Endothelial cell of umbilical vein (primary cell): ENCODE measurements at regions not wholly inside any gene's neighbourhood (a gene's known extent, or its start where the extent isn't known, plus 50 kb on each side); places are given as distances from the start of the nearest gene placed in this dataset.

ENCODE experiments used
- BruUV-seq: library from RNA; stranded (reverse); fragments of 400-500 nt; replicated peaks from 2 replicates; lab custom pipeline; 2021; lab: Mats Ljungman, UMichigan
- CTCF ChIA-PET: fragments of 300-600, 350-600 bp; sonication (Branson Sonifier 250); formaldehyde crosslinking; loops from one replicate; lab custom pipeline; 2021; ENCODE audit warnings: antibody characterized with exemption, inconsistent platforms; lab: Charles Lee
- POLR2A ChIA-PET: fragments of 300-600, 350-600 bp; sonication (Branson Sonifier 250); formaldehyde crosslinking; loops from one replicate; lab custom pipeline; 2021; ENCODE audit warnings: antibody characterized with exemption, inconsistent platforms; lab: Charles Lee
- DNase-seq: peaks from one replicate; pipeline ENCODE4 v3.0.0-alpha.2; 2011; ENCODE audit warnings: low read depth, low spot score
- FAIRE-seq: peaks from 2 replicates; lab custom pipeline; 2011; peaks lifted over from hg19 to GRCh38; lab: Jason Lieb, UNC
- H2AFZ ChIP-seq: 2 replicates; pipeline ENCODE4 v1.6.0; 2012; ENCODE audit warnings: low read depth, low read length, control low read depth, inconsistent platforms
- H3K27ac ChIP-seq: 2 replicates; pipeline ENCODE4 v1.5.1; 2011; ENCODE audit warnings: low read depth, mild to moderate bottlenecking, control low read depth, low read length, moderate library complexity; ENCODE audit not compliant: insufficient read depth
- H3K27me3 ChIP-seq, 2 experiments: 2 replicates each; pipeline versions ENCODE4 v1.6.0 to v1.6.1; 2011; ENCODE audit warnings: low read length in 2 of 2, mixed read lengths in 1 of 2; ENCODE audit not compliant: control insufficient read depth in 2 of 2, insufficient read depth in 2 of 2
- H3K36me3 ChIP-seq, 2 experiments: 2 replicates in 1 of 2; 3 replicates in 1 of 2; pipeline ENCODE4 v1.5.1; 2011; ENCODE audit warnings: low read length in 2 of 2, mild to moderate bottlenecking in 1 of 2, moderate library complexity in 1 of 2; ENCODE audit not compliant: control insufficient read depth in 2 of 2, insufficient read depth in 2 of 2; ENCODE audit errors: extremely low read depth in 1 of 2
- H3K4me1 ChIP-seq: 3 replicates; pipeline ENCODE4 v1.5.1; 2011; ENCODE audit warnings: mild to moderate bottlenecking, low read length; ENCODE audit not compliant: control insufficient read depth, insufficient read depth; ENCODE audit errors: extremely low read depth
- H3K4me2 ChIP-seq: 2 replicates; pipeline ENCODE4 v1.6.1; 2011; ENCODE audit warnings: low read length, control low read depth, mixed read lengths; ENCODE audit not compliant: insufficient read depth
- H3K4me3 ChIP-seq, 3 experiments: fragments of 200-600 bp in 1 of 3; sonication (generic), shearing (Covaris generic) in 1 of 3; replicated peaks in 1 of 3; 2 replicates each; pipeline ENCODE4 v1.5.1; 2011 to 2016; ENCODE audit warnings: control low read depth in 3 of 3, low read length in 3 of 3, mild to moderate bottlenecking in 2 of 3, inconsistent platforms in 1 of 3, low read depth in 1 of 3, moderate library complexity in 1 of 3; ENCODE audit not compliant: insufficient read depth in 1 of 3
- H3K79me2 ChIP-seq: 2 replicates; pipeline ENCODE4 v1.6.0; 2012; ENCODE audit warnings: low read length, inconsistent platforms; ENCODE audit not compliant: control insufficient read depth, insufficient read depth
- H3K9ac ChIP-seq: replicated peaks from 2 replicates; pipeline ENCODE3; 2011; ENCODE audit warnings: low read length, control low read depth; ENCODE audit not compliant: insufficient read depth; ENCODE audit errors: extremely low read depth
- H3K9me1 ChIP-seq: replicated peaks from 3 replicates; pipeline ENCODE4 v1.6.0; 2011; ENCODE audit warnings: mild to moderate bottlenecking, low read length; ENCODE audit not compliant: control insufficient read depth, insufficient read depth; ENCODE audit errors: extremely low read depth
- H3K9me3 ChIP-seq: replicated peaks from 2 replicates; pipeline ENCODE4 v1.5.1; 2012; ENCODE audit warnings: low read length, inconsistent platforms; ENCODE audit not compliant: control insufficient read depth, insufficient read depth
- H4K20me1 ChIP-seq: replicated peaks from 2 replicates; pipeline ENCODE3; 2011; ENCODE audit warnings: mild to moderate bottlenecking, low read length; ENCODE audit not compliant: control insufficient read depth, insufficient read depth; ENCODE audit errors: extremely low read depth
- EZH2 ChIP-seq: IDR thresholded peaks from 2 replicates; pipeline ENCODE4 v1.6.1; 2012; ENCODE audit warnings: borderline replicate concordance, low read depth, mild to moderate bottlenecking, moderate library complexity, low read length, inconsistent platforms; ENCODE audit not compliant: severe bottlenecking
- FOS ChIP-seq: IDR thresholded peaks from 2 replicates; pipeline ENCODE4 v1.6.1; 2011; ENCODE audit warnings: mild to moderate bottlenecking, low read length, moderate library complexity, borderline replicate concordance; ENCODE audit not compliant: insufficient read depth
- GATA2 ChIP-seq: IDR thresholded peaks from 2 replicates; pipeline ENCODE4 v1.7.0; 2011; ENCODE audit warnings: low read depth, mild to moderate bottlenecking, moderate library complexity, mixed read lengths, low read length; ENCODE audit not compliant: insufficient read length, insufficient read depth
- JUN ChIP-seq: IDR thresholded peaks from 2 replicates; pipeline ENCODE4 v1.6.1; 2011; ENCODE audit warnings: borderline replicate concordance, low read depth; ENCODE audit not compliant: insufficient read length, insufficient read depth
- MYC ChIP-seq: IDR thresholded peaks from one replicate; pipeline ENCODE4 v1.6.1; 2011; ENCODE audit warnings: mild to moderate bottlenecking, low read depth, low read length
- POLR2A ChIP-seq: IDR thresholded peaks from 2 replicates; pipeline ENCODE4 v1.6.1; 2012; ENCODE audit warnings: low read depth, mild to moderate bottlenecking, control low read depth, low read length
- POLR2AphosphoS5 ChIP-seq: IDR thresholded peaks from 2 replicates; pipeline ENCODE4 v1.6.1; 2012; ENCODE audit warnings: low read depth, mild to moderate bottlenecking, control low read depth, low read length, moderate library complexity; ENCODE audit not compliant: insufficient read depth
- dilution Hi-C: fragments of 300-500 bp; cut with MboI; formaldehyde crosslinking; loops from one replicate; pipeline ENCODE4 v1.15.0; 2019; ENCODE audit warnings: low sequenced_read_pairs; ENCODE audit not compliant: extremely low pct_ligation_motif_present
- intact Hi-C: fragments of 100-400 bp; cut with micrococcal nuclease; formaldehyde crosslinking; loops from one replicate; pipeline ENCODE4 v1.10.0; 2022
- TF ChIP-seq, protein P1 (sequence below): IDR thresholded peaks from 2 replicates; pipeline ENCODE4 v1.6.1; 2011; ENCODE audit not compliant: insufficient read depth, insufficient read length
- TF ChIP-seq, protein P2 (sequence below), 2 donors: IDR thresholded peaks; 1 replicate in 1 of 2; 2 replicates in 1 of 2; pipeline ENCODE4 v1.5.1; 2011; ENCODE audit warnings: low read length in 2 of 2, mild to moderate bottlenecking in 2 of 2, moderate library complexity in 2 of 2, control low read depth in 1 of 2, inconsistent platforms in 1 of 2, low read depth in 1 of 2; ENCODE audit not compliant: insufficient read depth in 1 of 2; ENCODE audit errors: extremely low read depth in 1 of 2

DNA sequence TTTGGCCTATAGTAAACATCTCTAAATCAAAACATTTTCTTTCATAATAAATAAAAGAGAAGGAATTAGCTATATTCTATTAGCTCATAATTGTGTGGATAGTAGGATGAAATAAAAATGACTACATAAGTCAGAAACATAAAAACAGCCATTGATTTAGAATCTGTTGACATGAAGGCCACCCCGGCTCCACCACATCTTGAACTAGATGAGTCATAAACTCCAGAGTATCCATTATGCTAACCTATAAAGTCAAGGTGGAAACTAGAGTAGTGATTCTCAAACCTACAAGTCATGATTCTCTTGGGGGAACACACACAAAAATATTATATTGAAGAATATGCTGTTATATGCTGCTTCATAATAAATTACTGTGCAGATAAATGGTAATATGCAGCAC is 831.0 kb downstream of the TUSC7 start:
- no peak overlapping the region for H3K9ac ChIP-seq
- intact Hi-C loops (no loop called here), dilution Hi-C loops (no loop called here)
- ChIA-PET CTCF (no interaction called here), POLR2A (no interaction called here)
- no peaks in the 10 kb centered on the region for H3K27me3 ChIP-seq
- H3K4me3 ChIP-seq = no peak overlapping the region
- no peak overlapping the region for H3K27ac ChIP-seq
- no peaks in the 10 kb centered on the region for H3K36me3 ChIP-seq
- no peak for DNase-seq
- no TSS peak for BruUV-seq
- TF ChIP-seq POLR2A = no peak
- TF ChIP-seq JUN = no peak
- TF ChIP-seq MYC = no peak
- no peak for TF ChIP-seq POLR2AphosphoS5
- TF ChIP-seq EZH2 = no peak
- TF ChIP-seq FOS = no peak
- TF ChIP-seq, protein P1, sequence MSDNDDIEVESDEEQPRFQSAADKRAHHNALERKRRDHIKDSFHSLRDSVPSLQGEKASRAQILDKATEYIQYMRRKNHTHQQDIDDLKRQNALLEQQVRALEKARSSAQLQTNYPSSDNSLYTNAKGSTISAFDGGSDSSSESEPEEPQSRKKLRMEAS = no peak
- TF ChIP-seq, protein P2, sequence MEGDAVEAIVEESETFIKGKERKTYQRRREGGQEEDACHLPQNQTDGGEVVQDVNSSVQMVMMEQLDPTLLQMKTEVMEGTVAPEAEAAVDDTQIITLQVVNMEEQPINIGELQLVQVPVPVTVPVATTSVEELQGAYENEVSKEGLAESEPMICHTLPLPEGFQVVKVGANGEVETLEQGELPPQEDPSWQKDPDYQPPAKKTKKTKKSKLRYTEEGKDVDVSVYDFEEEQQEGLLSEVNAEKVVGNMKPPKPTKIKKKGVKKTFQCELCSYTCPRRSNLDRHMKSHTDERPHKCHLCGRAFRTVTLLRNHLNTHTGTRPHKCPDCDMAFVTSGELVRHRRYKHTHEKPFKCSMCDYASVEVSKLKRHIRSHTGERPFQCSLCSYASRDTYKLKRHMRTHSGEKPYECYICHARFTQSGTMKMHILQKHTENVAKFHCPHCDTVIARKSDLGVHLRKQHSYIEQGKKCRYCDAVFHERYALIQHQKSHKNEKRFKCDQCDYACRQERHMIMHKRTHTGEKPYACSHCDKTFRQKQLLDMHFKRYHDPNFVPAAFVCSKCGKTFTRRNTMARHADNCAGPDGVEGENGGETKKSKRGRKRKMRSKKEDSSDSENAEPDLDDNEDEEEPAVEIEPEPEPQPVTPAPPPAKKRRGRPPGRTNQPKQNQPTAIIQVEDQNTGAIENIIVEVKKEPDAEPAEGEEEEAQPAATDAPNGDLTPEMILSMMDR (IDR thresholded peaks at IDR 0.05; ENCODE audit: extremely low read depth in 1 of 2, insufficient read depth in 1 of 2, low read depth in 1 of 2, low read length in 2 of 2) = no peak
- no peak for TF ChIP-seq GATA2
- H4K20me1 ChIP-seq = no peaks in the 10 kb centered on the region
- H3K4me2 ChIP-seq = no peak overlapping the region
- no peaks in the 10 kb centered on the region for H3K4me1 ChIP-seq
- no peaks in the 10 kb centered on the region for H3K79me2 ChIP-seq
- H2AFZ ChIP-seq = no peak overlapping the region
- no peaks in the 10 kb centered on the region for H3K9me1 ChIP-seq
- no peak for FAIRE-seq
- no peaks in the 10 kb centered on the region for H3K9me3 ChIP-seq
